Erythroblast (primary cell): ENCODE measurements at regions not wholly inside any gene's neighbourhood (a gene's known extent, or its start where the extent isn't known, plus 50 kb on each side); places are given as distances from the start of the nearest gene placed in this dataset.
"Not testable (repeated sequence)": the region's sequence is repeated elsewhere in the genome, so short reads cannot be mapped to it uniquely, and the experiment has no call there.

Source experiments
- DNase-seq, 2 experiments: peaks; one replicate each; lab custom pipeline; 2025; lab: John Stamatoyannopoulos, UW
- GATA1 ChIP-seq: IDR thresholded peaks from 2 replicates; pipeline ENCODE4 v1.6.1; 2011; ENCODE audit warnings: low read depth, mild to moderate bottlenecking, control low read depth, low read length, moderate library complexity
- POLR2A ChIP-seq: IDR thresholded peaks from 2 replicates; pipeline ENCODE4 v1.6.1; 2011; ENCODE audit warnings: mild to moderate bottlenecking, low read length

DNA sequence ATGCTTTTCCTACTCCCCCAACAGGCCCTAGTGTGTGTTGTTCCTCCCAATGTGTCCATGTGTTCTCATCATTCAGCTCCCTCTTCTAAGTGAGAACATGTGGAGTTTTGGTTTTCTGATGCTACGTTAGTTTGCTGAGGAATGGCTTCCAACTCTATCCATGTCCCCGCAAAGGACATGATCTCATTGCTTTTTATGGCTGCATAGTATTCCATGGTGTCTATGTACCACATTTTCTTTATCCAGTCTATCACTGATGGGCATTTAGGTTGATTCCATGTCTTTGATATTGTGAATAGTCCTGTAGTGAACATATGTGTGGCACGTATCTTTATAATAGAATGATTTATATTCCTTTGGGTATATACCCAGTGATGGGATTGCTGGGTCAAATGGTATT lies 72.5 kb upstream of the CCNY start:
- DNase-seq = not testable (repeated sequence)

DNA sequence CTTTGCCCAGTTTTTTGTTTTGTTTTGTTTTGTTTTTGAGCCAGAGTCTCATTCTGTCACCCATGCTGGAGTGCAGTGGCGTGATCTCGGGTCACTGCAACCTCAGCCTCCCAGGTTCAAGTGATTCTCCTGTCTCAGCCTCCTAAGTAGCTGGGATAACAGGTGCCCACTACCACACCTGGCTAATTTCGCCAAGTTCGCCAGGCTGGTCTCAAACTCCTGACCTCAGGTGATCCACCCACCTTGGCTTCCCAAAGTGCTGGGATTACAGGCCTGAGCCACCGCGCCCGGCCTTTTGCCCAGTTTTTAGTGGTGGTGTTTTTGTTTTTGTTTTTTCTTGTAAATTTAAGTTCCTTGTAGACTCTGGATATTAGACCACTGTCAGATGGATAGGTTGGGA lies 71.7 kb upstream of the CCNY start:
- DNase-seq = not testable (repeated sequence)

DNA sequence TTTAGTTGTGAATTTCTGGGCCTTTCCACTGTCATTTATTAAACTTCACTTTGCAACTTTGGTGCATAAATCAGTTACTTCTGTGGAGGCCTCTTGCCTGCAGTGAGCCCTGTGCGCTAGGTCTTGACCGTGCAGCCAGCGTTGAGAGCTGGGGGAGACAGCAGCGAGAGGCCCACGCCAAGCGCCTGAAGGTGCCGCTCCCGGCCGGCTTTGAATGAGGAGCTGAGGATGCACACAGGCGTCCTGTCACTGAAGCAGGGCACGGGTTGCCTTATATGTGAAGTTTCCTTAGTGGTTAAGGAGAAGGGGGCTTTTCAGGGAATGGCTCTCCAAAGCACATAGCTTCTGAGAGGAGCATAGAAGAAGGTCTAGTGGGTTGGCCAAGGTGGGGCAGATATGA lies 70.9 kb upstream of the CCNY start:
- TF ChIP-seq GATA1 (no peak), POLR2A (no peak)
- DNase-seq = no peak

DNA sequence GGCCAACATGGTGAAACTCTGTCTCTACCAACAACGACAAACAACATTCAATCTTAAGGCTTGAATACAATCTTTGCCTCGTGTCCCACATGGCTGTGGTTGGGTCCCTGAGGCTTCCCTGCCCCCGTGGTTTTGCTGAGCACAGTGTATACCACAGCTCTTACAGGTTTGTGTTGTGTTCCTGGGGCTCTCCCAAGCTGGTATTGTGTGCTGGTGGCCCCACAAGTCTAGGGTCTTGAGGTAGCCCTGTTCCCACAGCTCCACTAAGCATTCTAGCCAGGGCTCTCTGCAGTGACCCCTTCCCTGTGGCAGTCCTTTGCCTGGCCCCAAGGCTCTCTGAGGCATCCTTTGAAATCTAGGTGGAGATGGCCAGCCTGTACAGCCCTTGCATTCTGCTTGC lies 68.0 kb upstream of the CCNY start:
- no peak for DNase-seq

DNA sequence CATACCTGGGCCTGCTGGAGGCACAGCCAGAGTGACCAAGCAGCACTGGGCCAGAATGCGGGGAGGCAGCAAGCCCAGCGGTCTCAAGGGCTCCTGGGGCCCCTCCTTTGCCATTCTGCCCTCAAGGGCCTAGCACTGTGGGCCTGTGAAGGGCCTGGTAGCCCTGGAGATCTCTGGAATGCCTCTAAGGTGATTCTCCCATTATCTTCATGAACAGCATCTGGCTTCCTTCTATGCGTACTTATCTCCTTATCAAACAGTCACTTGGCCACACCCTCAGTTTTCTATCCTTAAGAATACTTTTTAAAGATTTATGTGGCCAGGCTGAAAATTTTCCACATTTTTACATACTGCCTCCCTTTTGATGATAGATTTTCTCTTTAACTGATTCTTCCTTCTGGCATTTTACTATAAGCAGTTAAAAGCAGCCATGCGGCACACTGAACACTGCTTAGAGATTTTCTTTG lies 67.5 kb upstream of the CCNY start:
- TF ChIP-seq GATA1 (no peak), POLR2A (no peak)
- peak in 1 of 2 experiments; percentile 4 for DNase-seq

More for the DNA sequence above, 68.0 kb upstream of the CCNY start:
- no peak for TF ChIP-seq POLR2A
- no peak for TF ChIP-seq GATA1

DNA sequence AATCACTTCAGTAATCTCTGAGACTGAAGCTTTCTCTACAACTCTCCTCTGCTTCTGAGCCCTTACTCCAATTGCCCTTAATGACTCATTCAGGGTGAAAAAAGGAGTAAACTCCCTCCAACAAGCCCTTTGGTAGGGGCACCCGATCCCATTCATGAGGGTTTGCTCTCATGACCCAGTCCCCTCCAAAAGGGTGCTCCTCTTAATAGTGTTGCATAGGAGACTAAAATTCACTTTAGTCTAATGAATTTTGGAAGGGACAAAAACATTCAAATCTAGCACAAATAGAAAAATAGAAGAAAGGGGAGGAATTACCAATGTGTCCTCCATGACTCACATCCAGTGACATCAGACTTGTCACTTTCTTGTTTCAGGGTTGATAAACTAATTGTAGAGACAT lies 66.2 kb upstream of the CCNY start:
- TF ChIP-seq POLR2A (no peak), GATA1 (no peak)

DNA sequence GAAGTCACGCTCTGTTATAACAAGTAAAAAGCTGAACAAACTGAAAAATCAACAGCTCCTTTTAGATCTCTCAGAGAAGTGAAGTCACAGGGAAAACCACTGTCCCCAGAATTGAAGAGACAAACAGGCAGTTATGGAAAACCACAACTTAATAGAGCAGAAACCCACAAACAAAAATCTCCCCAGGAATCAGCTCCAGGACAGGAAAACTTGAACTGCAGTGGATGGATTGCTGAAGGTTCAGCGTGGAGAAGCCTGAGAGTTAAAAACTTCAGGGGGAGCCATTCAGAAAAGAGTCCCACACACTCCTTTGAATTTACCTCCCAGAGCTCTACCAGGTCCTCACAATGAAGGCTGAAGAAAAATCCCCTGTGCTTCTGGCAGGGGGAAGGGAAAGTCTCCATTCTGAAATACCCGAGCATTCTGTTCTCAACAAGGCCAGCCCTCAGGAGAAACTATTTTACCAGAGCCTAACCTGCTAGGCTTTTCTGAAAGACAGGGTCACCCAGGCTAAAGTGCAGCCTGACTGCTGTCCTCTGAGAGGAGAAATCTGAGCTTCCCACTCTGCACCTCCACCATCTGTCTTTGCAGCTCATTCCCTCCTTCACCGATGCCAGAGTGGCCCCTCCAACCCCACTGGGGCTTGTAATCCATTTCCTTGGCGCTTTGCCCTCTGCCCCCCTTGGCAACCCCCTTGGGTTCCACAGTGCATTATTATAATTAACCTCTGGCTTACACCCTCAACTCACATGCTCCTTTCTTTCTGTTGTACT lies 65.0 kb upstream of the CCNY start:
- no peak for DNase-seq
- TF ChIP-seq GATA1 = no peak
- TF ChIP-seq POLR2A = no peak

More for the DNA sequence above, 66.2 kb upstream of the CCNY start:
- DNase-seq = no peak

DNA sequence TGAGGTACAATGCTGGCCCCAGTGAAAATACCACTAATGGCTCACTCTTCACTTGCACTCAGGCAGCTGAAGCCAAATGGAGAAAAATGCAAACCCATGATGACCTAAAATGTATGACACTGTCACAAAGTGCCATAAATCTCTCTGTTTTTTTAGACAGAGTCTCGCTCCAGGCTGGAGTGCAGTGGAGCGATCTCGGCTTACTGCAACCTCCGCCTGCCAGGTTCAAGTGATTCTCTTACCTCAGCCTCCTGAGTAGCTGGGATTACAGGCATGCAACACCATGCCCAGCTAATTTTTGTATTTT lies 64.5 kb upstream of the CCNY start:
- DNase-seq = not testable (repeated sequence)

DNA sequence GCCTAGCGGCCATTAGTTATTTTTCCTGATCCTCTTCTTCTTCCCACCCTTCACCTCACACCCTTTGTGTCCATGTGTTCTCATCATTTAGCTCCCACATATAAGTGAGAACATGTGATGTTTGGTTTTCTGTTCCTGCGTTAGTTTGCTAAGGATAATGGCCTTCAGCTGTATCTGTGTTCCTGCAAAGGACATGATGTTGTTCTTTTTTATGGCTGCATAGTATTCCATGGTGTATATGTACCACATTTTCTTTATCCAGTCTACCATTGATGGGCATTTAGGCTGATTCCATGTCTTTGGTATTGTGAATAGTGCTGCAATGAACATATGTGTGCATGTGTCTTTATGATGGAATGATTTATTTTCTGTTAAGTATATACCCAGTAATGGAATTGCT lies 63.9 kb upstream of the CCNY start:
- not testable (repeated sequence) for DNase-seq

DNA sequence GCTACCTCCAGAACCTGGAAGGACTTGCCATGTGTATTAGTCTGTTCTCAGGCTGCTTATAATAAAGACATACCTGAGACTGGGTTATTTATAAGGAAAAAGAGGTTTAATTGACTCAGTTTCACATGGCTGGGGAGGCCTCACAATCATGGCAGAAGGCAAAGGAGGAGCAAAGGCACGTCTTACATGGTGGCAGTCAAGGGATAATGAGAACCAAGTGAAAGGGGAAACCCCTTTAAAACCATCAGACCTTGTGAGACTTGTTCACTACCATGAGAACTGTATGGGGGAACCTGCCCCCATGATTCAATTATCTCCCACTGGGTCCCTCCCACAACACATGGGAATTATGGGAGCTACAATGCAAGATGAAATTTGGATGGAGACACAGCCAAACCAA lies 62.3 kb upstream of the CCNY start:
- DNase-seq = not testable (repeated sequence)

DNA sequence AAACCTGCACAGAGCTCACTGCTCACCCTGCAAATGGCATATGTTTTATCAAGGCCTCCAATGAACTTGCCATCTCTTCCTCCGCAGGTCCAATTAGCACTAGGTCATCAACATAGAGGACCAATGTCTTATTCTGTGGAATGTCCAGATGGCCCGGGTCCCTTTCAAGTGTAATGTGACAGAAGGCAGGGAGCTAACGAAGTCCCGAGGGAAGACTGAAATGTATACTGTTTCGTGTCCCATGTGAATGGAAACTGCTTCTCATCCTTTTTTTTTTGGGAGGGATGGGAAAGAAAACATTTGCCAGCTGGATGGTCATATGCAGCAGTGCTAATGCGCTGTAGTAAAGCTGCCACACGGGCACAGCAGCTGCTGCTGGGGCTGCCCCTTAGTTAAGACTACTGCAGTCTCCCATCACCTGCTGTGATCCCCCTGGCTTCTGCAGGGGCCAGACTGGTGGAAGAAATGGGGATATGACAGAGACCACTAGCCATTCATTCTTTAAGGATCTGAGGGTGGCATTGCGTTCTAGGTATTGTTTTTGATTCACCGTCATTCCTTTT lies 61.7 kb upstream of the CCNY start:
- no peak for TF ChIP-seq GATA1
- no peak for TF ChIP-seq POLR2A
- no peak for DNase-seq

DNA sequence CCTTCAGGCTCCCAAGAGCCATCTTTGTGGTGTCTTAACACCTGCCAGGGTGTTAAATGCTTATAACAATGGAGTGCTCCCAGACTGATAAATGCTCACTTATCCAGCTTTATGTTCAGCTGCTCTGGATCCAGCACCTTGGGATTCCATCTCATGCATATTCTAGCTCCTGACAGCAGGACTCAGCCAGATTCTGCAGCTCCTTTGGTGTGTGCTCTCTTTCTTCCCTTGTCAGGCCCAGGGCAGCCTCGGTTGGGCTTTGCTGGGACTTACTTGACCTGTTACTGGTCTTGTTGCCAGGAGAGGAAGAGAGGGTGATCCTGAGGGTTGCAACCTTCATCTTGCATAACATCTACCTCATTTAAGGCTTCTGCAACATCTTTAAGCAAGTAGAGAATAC lies 59.4 kb upstream of the CCNY start:
- TF ChIP-seq POLR2A (no peak), GATA1 (no peak)
- DNase-seq = no peak

DNA sequence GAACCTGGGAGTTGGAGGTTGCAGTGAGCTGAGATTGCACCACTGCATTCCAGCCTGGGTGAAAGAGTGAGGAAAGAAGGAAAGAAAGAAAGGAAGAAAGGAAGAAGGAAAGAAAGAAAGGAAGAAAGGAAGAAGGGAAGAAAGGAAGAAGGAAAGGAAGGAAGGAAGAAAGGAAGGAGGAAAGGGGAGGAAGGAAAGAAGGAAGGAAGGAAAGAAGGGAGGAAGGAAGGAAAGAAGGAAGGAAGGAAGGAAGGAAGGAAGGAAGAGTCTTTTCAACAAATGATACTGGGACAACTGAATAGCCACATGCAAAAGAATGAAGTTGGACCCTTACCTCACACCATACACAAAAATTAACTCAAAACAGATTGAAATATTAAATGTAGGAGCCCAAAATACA lies 56.1 kb upstream of the CCNY start:
- DNase-seq = not testable (repeated sequence)
